ENCODE measurements at regions not wholly inside any gene's neighbourhood (a gene's known extent, or its start where the extent isn't known, plus 50 kb on each side); places are given as distances from the start of the nearest gene placed in this dataset.

- Histone ChIP-seq H3K9me3 (ENCODE audit: control insufficient read depth, low read length) (no peaks in the 10 kb centered on the region), H3K4me1 (ENCODE audit: control insufficient read depth, insufficient read depth, low read length, poor library complexity, severe bottlenecking) (no peaks in the 10 kb centered on the region), H3K27ac (ENCODE audit: low read depth, low read length, severe bottlenecking) (no peak overlapping the region), H3K36me3 (ENCODE audit: control insufficient read depth, insufficient read depth, low read length) (no peaks in the 10 kb centered on the region), H3K4me3 (ENCODE audit: extremely low read depth, insufficient read depth, low read length, poor library complexity, severe bottlenecking) (no peak overlapping the region)
- no CpG with 5 or more reads among the region's 1 CpG for WGBS, 2 experiments (ENCODE audit: insufficient coverage in 2 of 2)
Observed at GRCh38 chr13:107438251-107438650, 777.1 kb downstream of the LIG4 start.

DNA sequence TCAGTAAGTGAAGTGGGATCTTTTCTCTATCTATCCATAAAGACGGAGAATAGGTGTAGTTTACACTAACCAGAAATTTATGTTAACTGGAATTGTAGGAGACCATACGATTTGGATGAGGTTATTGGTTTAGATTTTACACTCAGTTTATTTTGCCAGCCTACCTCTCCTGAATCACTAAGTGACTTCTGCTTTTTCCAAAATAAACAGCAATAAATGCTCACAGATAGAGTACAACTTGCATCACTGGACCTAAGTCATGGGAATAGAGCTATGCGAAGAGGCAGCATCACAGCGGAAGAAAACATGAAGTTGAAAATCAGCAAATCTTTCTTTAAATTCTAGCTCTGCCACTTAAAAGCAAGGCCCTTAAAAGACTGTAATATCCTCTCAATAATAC lies 781.0 kb downstream of the LIG4 start:
- no peaks in the 10 kb centered on the region for H3K36me3 ChIP-seq (ENCODE audit: control insufficient read depth, insufficient read depth, low read length)
- H3K4me1 ChIP-seq (ENCODE audit: control insufficient read depth, insufficient read depth, low read length, poor library complexity, severe bottlenecking): no peaks in the 10 kb centered on the region
- H3K9me3 ChIP-seq (ENCODE audit: control insufficient read depth, low read length): no peaks in the 10 kb centered on the region
- no peak overlapping the region for H3K4me3 ChIP-seq (ENCODE audit: extremely low read depth, insufficient read depth, low read length, poor library complexity, severe bottlenecking)
- H3K27ac ChIP-seq (ENCODE audit: low read depth, low read length, severe bottlenecking): no peak overlapping the region
- WGBS, 2 experiments (ENCODE audit: insufficient coverage in 2 of 2): 94 to 100% methylated on average over 1 to 2 of the region's 4 CpGs

DNA sequence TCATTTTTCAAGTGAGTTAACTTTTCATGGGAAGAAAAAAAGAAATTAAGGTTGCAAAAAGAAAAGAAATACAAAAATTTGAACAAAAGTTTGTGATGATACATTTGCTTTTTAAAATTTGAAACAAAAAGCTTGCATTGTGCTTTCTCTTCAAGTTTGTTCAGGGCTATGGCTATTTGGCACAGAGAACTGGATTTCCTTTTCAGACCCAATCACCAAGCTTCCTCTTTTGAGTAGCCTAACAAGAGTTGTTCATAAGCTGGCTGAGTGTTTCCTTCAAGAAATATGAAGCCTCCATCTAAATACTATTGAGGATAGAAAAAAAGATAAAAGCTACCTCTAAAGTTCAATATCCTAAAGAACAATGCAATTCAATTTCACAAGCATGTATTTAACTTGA lies 787.8 kb downstream of the LIG4 start:
- Histone ChIP-seq H3K4me3 (ENCODE audit: extremely low read depth, insufficient read depth, low read length, poor library complexity, severe bottlenecking) (no peak overlapping the region), H3K4me1 (ENCODE audit: control insufficient read depth, insufficient read depth, low read length, poor library complexity, severe bottlenecking) (no peaks in the 10 kb centered on the region), H3K27ac (ENCODE audit: low read depth, low read length, severe bottlenecking) (no peak overlapping the region), H3K36me3 (ENCODE audit: control insufficient read depth, insufficient read depth, low read length) (no peaks in the 10 kb centered on the region), H3K9me3 (ENCODE audit: control insufficient read depth, low read length) (peaks cover 5% of the 10 kb centered on the region)

DNA sequence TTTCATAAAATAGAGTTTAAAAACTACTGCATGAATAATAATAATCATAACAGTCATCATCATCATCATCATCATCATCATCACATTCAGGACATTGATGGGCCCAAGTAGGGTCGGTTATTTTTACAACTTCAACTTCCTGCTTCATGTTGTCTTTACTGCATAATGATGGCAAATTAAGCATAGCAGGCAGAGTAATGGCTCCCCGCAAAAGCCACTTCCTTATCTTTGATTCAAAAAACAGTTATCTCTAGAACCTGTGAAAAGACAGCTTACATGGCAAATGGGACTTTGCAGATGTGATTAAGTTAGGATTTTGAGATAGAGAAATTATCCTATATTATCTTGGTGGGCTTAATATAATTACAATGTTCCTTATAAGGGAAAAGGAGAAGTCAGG lies 792.9 kb downstream of the LIG4 start:
- WGBS, 2 experiments (ENCODE audit: insufficient coverage in 2 of 2): 83% methylated on average over 1 of the region's 2 CpGs; no CpG with 5 or more reads in 1 of the 2 experiments
- no peak overlapping the region for H3K27ac ChIP-seq (ENCODE audit: low read depth, low read length, severe bottlenecking)
- no peaks in the 10 kb centered on the region for H3K4me1 ChIP-seq (ENCODE audit: control insufficient read depth, insufficient read depth, low read length, poor library complexity, severe bottlenecking)
- no peak overlapping the region for H3K4me3 ChIP-seq (ENCODE audit: extremely low read depth, insufficient read depth, low read length, poor library complexity, severe bottlenecking)
- H3K36me3 ChIP-seq (ENCODE audit: control insufficient read depth, insufficient read depth, low read length): no peaks in the 10 kb centered on the region
- H3K9me3 ChIP-seq (ENCODE audit: control insufficient read depth, low read length): peaks cover 6% of the 10 kb centered on the region

DNA sequence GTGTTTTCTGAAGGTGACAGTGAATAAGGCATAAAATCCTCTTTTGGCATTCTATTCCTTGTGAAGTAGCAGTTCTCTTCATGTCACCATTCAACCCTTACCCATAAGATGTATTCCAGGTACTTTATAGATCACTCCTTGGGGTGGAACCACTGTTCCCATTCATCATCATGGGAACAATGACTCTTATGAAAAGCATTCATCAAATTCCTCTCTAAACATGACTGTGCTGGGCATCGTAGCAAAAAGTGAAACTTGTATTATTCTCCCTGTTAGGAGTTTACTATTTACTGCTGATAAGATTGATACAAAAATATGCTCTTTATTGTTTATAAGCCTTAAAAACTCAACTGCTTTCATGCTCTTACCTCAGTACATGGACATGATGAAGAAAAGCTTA lies 793.4 kb downstream of the LIG4 start:
- no CpG with 5 or more reads among the region's 1 CpG for WGBS, 2 experiments (ENCODE audit: insufficient coverage in 2 of 2)
- Histone ChIP-seq H3K9me3 (ENCODE audit: control insufficient read depth, low read length) (peaks cover 6% of the 10 kb centered on the region), H3K36me3 (ENCODE audit: control insufficient read depth, insufficient read depth, low read length) (no peaks in the 10 kb centered on the region), H3K4me3 (ENCODE audit: extremely low read depth, insufficient read depth, low read length, poor library complexity, severe bottlenecking) (no peak overlapping the region), H3K4me1 (ENCODE audit: control insufficient read depth, insufficient read depth, low read length, poor library complexity, severe bottlenecking) (no peaks in the 10 kb centered on the region), H3K27ac (ENCODE audit: low read depth, low read length, severe bottlenecking) (no peak overlapping the region)

DNA sequence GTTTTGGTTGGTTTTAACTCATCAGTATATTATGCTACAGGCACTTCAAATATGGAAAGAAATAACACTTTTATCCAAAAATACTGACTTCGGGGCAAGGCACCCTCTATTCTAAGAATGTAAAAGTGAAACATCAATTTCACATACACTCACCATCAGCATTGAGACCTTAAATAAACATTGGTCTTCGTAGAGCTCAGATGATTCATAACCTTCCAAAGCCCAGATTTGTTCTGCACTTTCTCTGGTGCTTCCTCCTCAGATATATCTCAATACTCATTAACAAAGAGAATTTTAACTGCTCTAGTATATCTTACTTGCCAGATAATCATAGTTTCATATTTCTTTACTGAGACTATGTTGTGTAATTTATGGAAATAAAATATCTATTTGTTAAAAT lies 794.3 kb downstream of the LIG4 start:
- no peak overlapping the region for H3K27ac ChIP-seq (ENCODE audit: low read depth, low read length, severe bottlenecking)
- H3K4me3 ChIP-seq (ENCODE audit: extremely low read depth, insufficient read depth, low read length, poor library complexity, severe bottlenecking): no peak overlapping the region
- H3K36me3 ChIP-seq (ENCODE audit: control insufficient read depth, insufficient read depth, low read length): no peaks in the 10 kb centered on the region
- peaks cover 6% of the 10 kb centered on the region for H3K9me3 ChIP-seq (ENCODE audit: control insufficient read depth, low read length)
- H3K4me1 ChIP-seq (ENCODE audit: control insufficient read depth, insufficient read depth, low read length, poor library complexity, severe bottlenecking): no peaks in the 10 kb centered on the region
- 92 to 100% methylated on average over 1 to 2 of the region's 2 CpGs for WGBS, 2 experiments (ENCODE audit: insufficient coverage in 2 of 2)

GRCh38 chr13:107413005-107413404 lies 802.3 kb downstream of the LIG4 start:
- Histone ChIP-seq H3K4me1 (ENCODE audit: control insufficient read depth, insufficient read depth, low read length, poor library complexity, severe bottlenecking) (no peaks in the 10 kb centered on the region), H3K4me3 (ENCODE audit: extremely low read depth, insufficient read depth, low read length, poor library complexity, severe bottlenecking) (no peak overlapping the region), H3K36me3 (ENCODE audit: control insufficient read depth, insufficient read depth, low read length) (no peaks in the 10 kb centered on the region), H3K9me3 (ENCODE audit: control insufficient read depth, low read length) (no peaks in the 10 kb centered on the region), H3K27ac (ENCODE audit: low read depth, low read length, severe bottlenecking) (no peak overlapping the region)

DNA sequence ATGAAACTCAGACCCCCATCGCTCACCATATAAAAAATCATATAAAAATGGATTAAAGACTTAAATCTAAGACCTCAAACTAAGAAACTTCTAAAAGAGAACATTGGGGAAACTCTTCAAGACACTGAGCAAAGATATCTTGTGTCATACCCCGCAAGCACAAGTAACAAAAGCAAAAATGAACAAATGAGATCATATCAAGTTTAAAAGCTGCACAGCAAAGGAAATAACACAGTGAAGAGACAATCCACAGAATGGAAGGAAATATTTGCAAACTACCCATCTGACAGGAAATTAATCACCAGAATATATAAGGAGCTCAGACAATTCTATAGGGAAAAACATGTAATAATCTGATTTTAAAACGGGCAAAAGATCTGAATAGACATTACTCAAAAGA lies 808.3 kb downstream of the LIG4 start:
- Histone ChIP-seq H3K4me1 (ENCODE audit: control insufficient read depth, insufficient read depth, low read length, poor library complexity, severe bottlenecking) (no peaks in the 10 kb centered on the region), H3K27ac (ENCODE audit: low read depth, low read length, severe bottlenecking) (no peak overlapping the region), H3K9me3 (ENCODE audit: control insufficient read depth, low read length) (no peaks in the 10 kb centered on the region), H3K36me3 (ENCODE audit: control insufficient read depth, insufficient read depth, low read length) (no peaks in the 10 kb centered on the region), H3K4me3 (ENCODE audit: extremely low read depth, insufficient read depth, low read length, poor library complexity, severe bottlenecking) (no peak overlapping the region)
- 86% methylated on average over 1 of the region's 3 CpGs; no CpG with 5 or more reads in 1 of the 2 experiments for WGBS, 2 experiments (ENCODE audit: insufficient coverage in 2 of 2)

DNA sequence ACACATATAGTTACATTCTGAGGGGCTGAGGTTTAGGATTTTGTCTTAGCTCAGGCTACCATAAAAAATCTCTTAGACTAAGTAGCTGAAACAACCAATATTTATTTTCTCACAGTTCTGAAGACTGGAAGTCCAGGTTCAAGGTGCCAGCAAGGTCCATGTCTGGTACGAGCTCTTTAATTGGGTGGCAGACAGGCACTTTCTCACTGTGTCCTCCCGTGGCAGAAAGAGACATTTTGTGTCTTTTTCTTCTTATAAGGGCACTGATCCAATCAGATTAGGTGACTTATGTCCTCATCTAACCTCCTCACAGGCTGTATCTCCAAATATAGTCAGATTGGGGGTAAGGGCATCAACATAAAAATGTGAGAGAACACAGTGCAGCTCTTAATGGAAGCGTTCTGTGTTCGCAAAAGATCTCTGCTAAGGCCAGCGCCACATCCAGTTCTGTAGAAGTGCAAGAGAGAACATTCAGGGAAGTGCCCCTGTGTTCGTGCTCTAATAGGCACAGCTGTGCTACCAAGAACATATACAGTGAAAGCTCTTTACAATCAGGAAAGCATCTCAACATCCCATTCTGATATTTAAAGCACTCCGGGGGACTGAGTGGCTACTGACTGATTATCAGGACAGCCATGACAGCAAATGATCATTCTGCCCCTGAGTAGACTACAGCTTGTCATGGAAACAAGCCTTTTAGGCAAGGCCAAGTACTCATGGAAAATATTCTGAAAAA lies 819.2 kb downstream of the LIG4 start:
- Histone ChIP-seq H3K4me3 (ENCODE audit: extremely low read depth, insufficient read depth, low read length, poor library complexity, severe bottlenecking) (no peak overlapping the region), H3K36me3 (ENCODE audit: control insufficient read depth, insufficient read depth, low read length) (no peaks in the 10 kb centered on the region), H3K9me3 (ENCODE audit: control insufficient read depth, low read length) (no peaks in the 10 kb centered on the region), H3K4me1 (ENCODE audit: control insufficient read depth, insufficient read depth, low read length, poor library complexity, severe bottlenecking) (peaks cover 3% of the 10 kb centered on the region), H3K27ac (ENCODE audit: low read depth, low read length, severe bottlenecking) (no peak overlapping the region)
- 86 to 92% methylated on average over 6 to 7 of the region's 7 CpGs for WGBS, 2 experiments (ENCODE audit: insufficient coverage in 2 of 2)

- WGBS, 2 experiments (ENCODE audit: insufficient coverage in 2 of 2): 57 to 100% methylated on average over 1 of the region's 1 CpG
- no peak overlapping the region for H3K4me3 ChIP-seq (ENCODE audit: extremely low read depth, insufficient read depth, low read length, poor library complexity, severe bottlenecking)
Observed at GRCh38 chr13:107392205-107392604, 823.1 kb downstream of the LIG4 start.

GRCh38 chr13:107387525-107387924 lies 819.6 kb upstream of the ARGLU1 start:
- 70 to 80% methylated on average over 1 to 2 of the region's 2 CpGs for WGBS, 2 experiments (ENCODE audit: insufficient coverage in 2 of 2)
- H3K9me3 ChIP-seq (ENCODE audit: control insufficient read depth, low read length): no peaks in the 10 kb centered on the region
- no peak overlapping the region for H3K4me3 ChIP-seq (ENCODE audit: extremely low read depth, insufficient read depth, low read length, poor library complexity, severe bottlenecking)
- H3K4me1 ChIP-seq (ENCODE audit: control insufficient read depth, insufficient read depth, low read length, poor library complexity, severe bottlenecking): peaks cover 10% of the 10 kb centered on the region
- H3K27ac ChIP-seq (ENCODE audit: low read depth, low read length, severe bottlenecking): no peak overlapping the region
- no peaks in the 10 kb centered on the region for H3K36me3 ChIP-seq (ENCODE audit: control insufficient read depth, insufficient read depth, low read length)

More at GRCh38 chr13:107392205-107392604, 823.1 kb downstream of the LIG4 start:
- Histone ChIP-seq H3K36me3 (ENCODE audit: control insufficient read depth, insufficient read depth, low read length) (no peaks in the 10 kb centered on the region), H3K9me3 (ENCODE audit: control insufficient read depth, low read length) (no peaks in the 10 kb centered on the region), H3K4me1 (ENCODE audit: control insufficient read depth, insufficient read depth, low read length, poor library complexity, severe bottlenecking) (peaks cover 10% of the 10 kb centered on the region), H3K27ac (ENCODE audit: low read depth, low read length, severe bottlenecking) (no peak overlapping the region)

All from mesodermal cell (in vitro differentiated cells).